ENCODE measurements at regions not wholly inside any gene's neighbourhood (a gene's known extent, or its start where the extent isn't known, plus 50 kb on each side); places are given as distances from the start of the nearest gene placed in this dataset.

- POLR2A ChIA-PET, result no interaction called here
- intact Hi-C loops (cut with micrococcal nuclease; ENCODE audit: unreplicated experiment), result no loop called here
Measured at GRCh38 chr16:17013038-17013437, 457.7 kb downstream of the XYLT1 start.

GRCh38 chr16:17014484-17015121 is 456.2 kb downstream of the XYLT1 start:
- Mint-ChIP-seq H3K27ac (ENCODE audit: unreplicated experiment) (no peak overlapping the region), H3K9me3 (ENCODE audit: unreplicated experiment) (no peaks in the 10 kb centered on the region), H3K4me3 (ENCODE audit: unreplicated experiment) (no peak overlapping the region), H3K4me1 (ENCODE audit: low read depth, unreplicated experiment) (no peaks in the 10 kb centered on the region), H3K36me3 (ENCODE audit: insufficient read depth, unreplicated experiment) (no peaks in the 10 kb centered on the region), H3K27me3 (ENCODE audit: insufficient read depth, unreplicated experiment) (peaks cover 16% of the 10 kb centered on the region)
- Histone ChIP-seq H3K4me1 (no peaks in the 10 kb centered on the region), H3K9me3 (no peaks in the 10 kb centered on the region), H3K36me3 (ENCODE audit: control insufficient read depth, insufficient read depth, low read length) (no peaks in the 10 kb centered on the region), H3K27me3 (replicated peaks; ENCODE audit: control insufficient read depth, insufficient read depth, low read length) (no peaks in the 10 kb centered on the region), H3K4me3 (ENCODE audit: low read depth, low read length) (no peak overlapping the region)
- DNase-seq, result no peak
- intact Hi-C loops (cut with micrococcal nuclease; ENCODE audit: unreplicated experiment), result no loop called here
- no peak for TF ChIP-seq CTCF (IDR thresholded peaks at IDR 0.05; ENCODE audit: insufficient read depth in 1 of 2, low read depth in 1 of 2, low read length in 1 of 2, severe bottlenecking in 1 of 2, unreplicated experiment in 1 of 2)
- ChIA-PET POLR2A (no interaction called here), CTCF (no interaction called here)
- BruUV-seq (replicated peaks), result no TSS peak

More at GRCh38 chr16:17013038-17013437, 457.7 kb downstream of the XYLT1 start:
- no peaks in the 10 kb centered on the region for H3K36me3 ChIP-seq (ENCODE audit: control insufficient read depth, insufficient read depth, low read length)
- Mint-ChIP-seq H3K36me3 (ENCODE audit: insufficient read depth, unreplicated experiment) (no peaks in the 10 kb centered on the region), H3K27me3 (ENCODE audit: insufficient read depth, unreplicated experiment) (peaks cover 19% of the 10 kb centered on the region), H3K27ac (ENCODE audit: unreplicated experiment) (no peak overlapping the region), H3K4me3 (ENCODE audit: unreplicated experiment) (no peak overlapping the region), H3K4me1 (ENCODE audit: low read depth, unreplicated experiment) (no peaks in the 10 kb centered on the region), H3K9me3 (ENCODE audit: unreplicated experiment) (no peaks in the 10 kb centered on the region)
- H3K4me3 ChIP-seq (ENCODE audit: low read depth, low read length), result no peak overlapping the region
- no peaks in the 10 kb centered on the region for H3K27me3 ChIP-seq (replicated peaks; ENCODE audit: control insufficient read depth, insufficient read depth, low read length)
- no peaks in the 10 kb centered on the region for H3K4me1 ChIP-seq
- DNase-seq, result no peak
- H3K9me3 ChIP-seq, result no peaks in the 10 kb centered on the region
- no TSS peak for BruUV-seq (replicated peaks)
- no peak for TF ChIP-seq CTCF (IDR thresholded peaks at IDR 0.05; ENCODE audit: insufficient read depth in 1 of 2, low read depth in 1 of 2, low read length in 1 of 2, severe bottlenecking in 1 of 2, unreplicated experiment in 1 of 2)
- CTCF ChIA-PET, result no interaction called here

- Mint-ChIP-seq H3K4me1 (ENCODE audit: low read depth, unreplicated experiment) (no peaks in the 10 kb centered on the region), H3K9me3 (ENCODE audit: unreplicated experiment) (no peaks in the 10 kb centered on the region), H3K36me3 (ENCODE audit: insufficient read depth, unreplicated experiment) (no peaks in the 10 kb centered on the region), H3K27me3 (ENCODE audit: insufficient read depth, unreplicated experiment) (peaks cover 16% of the 10 kb centered on the region), H3K4me3 (ENCODE audit: unreplicated experiment) (no peak overlapping the region), H3K27ac (ENCODE audit: unreplicated experiment) (no peak overlapping the region)
- no TSS peak for BruUV-seq (replicated peaks)
- Histone ChIP-seq H3K27me3 (replicated peaks; ENCODE audit: control insufficient read depth, insufficient read depth, low read length) (no peaks in the 10 kb centered on the region), H3K36me3 (ENCODE audit: control insufficient read depth, insufficient read depth, low read length) (no peaks in the 10 kb centered on the region), H3K4me3 (ENCODE audit: low read depth, low read length) (no peak overlapping the region), H3K4me1 (no peaks in the 10 kb centered on the region), H3K9me3 (no peaks in the 10 kb centered on the region)
- POLR2A ChIA-PET, result no interaction called here
- CTCF ChIA-PET, result no interaction called here
- no peak for TF ChIP-seq CTCF (IDR thresholded peaks at IDR 0.05; ENCODE audit: insufficient read depth in 1 of 2, low read depth in 1 of 2, low read length in 1 of 2, severe bottlenecking in 1 of 2, unreplicated experiment in 1 of 2)
- no peak for DNase-seq
- intact Hi-C loops (cut with micrococcal nuclease; ENCODE audit: unreplicated experiment), result no loop called here
Measured at GRCh38 chr16:17015702-17016101, 455.1 kb downstream of the XYLT1 start.
